ENCODE measurements at regions not wholly inside any gene's neighbourhood (a gene's known extent, or its start where the extent isn't known, plus 50 kb on each side); places are given as distances from the start of the nearest gene placed in this dataset.

GRCh38 chr5:104299998-104300706, 737.6 kb upstream of the NUDT12 start:
- H3K4me3 ChIP-seq (replicated peaks; ENCODE audit: low read depth, low read length) = no peak overlapping the region
- DNase-seq (ENCODE audit: extremely low read depth, low read depth) = no peak
- no peak for TF ChIP-seq CTCF (IDR thresholded peaks at IDR 0.05; ENCODE audit: low read depth, low read length, missing control alignments)

DNA sequence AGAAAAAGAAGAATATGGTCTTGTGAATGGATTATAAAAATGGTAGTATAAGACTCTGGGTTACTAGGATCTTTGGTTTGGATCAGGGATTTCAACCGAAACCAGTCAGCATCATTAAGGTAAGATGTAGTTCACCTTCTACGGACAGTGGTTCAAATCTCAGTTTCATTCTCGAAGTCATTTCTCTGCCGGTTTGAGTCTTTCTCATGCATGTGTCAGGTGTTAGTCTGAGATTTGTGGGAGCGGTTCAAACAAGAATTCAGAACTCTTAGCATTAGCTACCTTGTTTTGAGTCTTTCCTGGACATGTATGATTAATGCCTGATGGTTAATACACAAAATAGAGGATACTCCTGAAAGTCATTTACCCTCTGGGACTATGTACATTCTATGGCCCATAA, 735.9 kb upstream of the NUDT12 start:
- DNase-seq (ENCODE audit: extremely low read depth, low read depth) = no peak
- TF ChIP-seq CTCF (IDR thresholded peaks at IDR 0.05; ENCODE audit: low read depth, low read length, missing control alignments) = no peak
- no peak overlapping the region for H3K4me3 ChIP-seq (replicated peaks; ENCODE audit: low read depth, low read length)

GRCh38 chr5:104297076-104297475, 734.5 kb upstream of the NUDT12 start:
- TF ChIP-seq CTCF (IDR thresholded peaks at IDR 0.05; ENCODE audit: low read depth, low read length, missing control alignments) = no peak
- H3K4me3 ChIP-seq (replicated peaks; ENCODE audit: low read depth, low read length) = no peak overlapping the region
- DNase-seq (ENCODE audit: extremely low read depth, low read depth) = no peak

GRCh38 chr5:104295991-104296390, 733.4 kb upstream of the NUDT12 start:
- H3K4me3 ChIP-seq (replicated peaks; ENCODE audit: low read depth, low read length) = no peak overlapping the region
- TF ChIP-seq CTCF (IDR thresholded peaks at IDR 0.05; ENCODE audit: low read depth, low read length, missing control alignments) = no peak
- no peak for DNase-seq (ENCODE audit: extremely low read depth, low read depth)

GRCh38 chr5:104283136-104283535, 720.5 kb upstream of the NUDT12 start:
- no peak overlapping the region for H3K4me3 ChIP-seq (replicated peaks; ENCODE audit: low read depth, low read length)
- no peak for TF ChIP-seq CTCF (IDR thresholded peaks at IDR 0.05; ENCODE audit: low read depth, low read length, missing control alignments)
- DNase-seq (ENCODE audit: extremely low read depth, low read depth) = no peak

- no peak for TF ChIP-seq CTCF (IDR thresholded peaks at IDR 0.05; ENCODE audit: low read depth, low read length, missing control alignments)
- no peak overlapping the region for H3K4me3 ChIP-seq (replicated peaks; ENCODE audit: low read depth, low read length)
- DNase-seq (ENCODE audit: extremely low read depth, low read depth) = no peak
These were observed 711.1 kb upstream of the NUDT12 start for GRCh38 chr5:104273725-104274124.

All from HFF-Myc (cell line).